Liver (tissue), 8 donors: ENCODE measurements at regions not wholly inside any gene's neighbourhood (a gene's known extent, or its start where the extent isn't known, plus 50 kb on each side); places are given as distances from the start of the nearest gene placed in this dataset.

Experiments used
- DNase-seq: peaks from one replicate; pipeline ENCODE4 v3.0.0-alpha.2; 2017; ENCODE audit warnings: low spot score
- H3K27ac ChIP-seq, 2 donors: one replicate each; pipeline ENCODE4 v1.7.0; 2013; ENCODE audit warnings: inconsistent platforms in 2 of 2, low read length in 2 of 2, control low read depth in 1 of 2, low read depth in 1 of 2, mild to moderate bottlenecking in 1 of 2
- H3K27me3 ChIP-seq, 4 donors: one replicate each; pipeline versions ENCODE4 v1.6.1 to v1.7.0; 2013; ENCODE audit warnings: low read length in 3 of 4, inconsistent platforms in 1 of 4, mild to moderate bottlenecking in 1 of 4, moderate library complexity in 1 of 4; ENCODE audit not compliant: control insufficient read depth in 4 of 4, insufficient read depth in 4 of 4
- H3K36me3 ChIP-seq, 4 donors: one replicate each; pipeline versions ENCODE4 v1.6.1 to v1.7.0; 2013; ENCODE audit warnings: low read length in 3 of 4, mild to moderate bottlenecking in 3 of 4, low read depth in 1 of 4, moderate library complexity in 1 of 4; ENCODE audit not compliant: control insufficient read depth in 4 of 4, insufficient read depth in 3 of 4
- H3K4me1 ChIP-seq, 4 donors: one replicate each; pipeline versions ENCODE4 v1.6.1 to v1.7.0; 2013; ENCODE audit warnings: low read length in 3 of 4, mild to moderate bottlenecking in 3 of 4, moderate library complexity in 1 of 4; ENCODE audit not compliant: control insufficient read depth in 4 of 4, insufficient read depth in 4 of 4
- H3K4me3 ChIP-seq, 3 donors: one replicate each; pipeline versions ENCODE4 v1.6.1 to v1.7.0; 2013; ENCODE audit warnings: low read length in 3 of 3, control low read depth in 1 of 3, low read depth in 1 of 3, mild to moderate bottlenecking in 1 of 3
- H3K9ac ChIP-seq, 2 donors: one replicate each; pipeline ENCODE4 v1.7.0; 2013; ENCODE audit warnings: low read length in 2 of 2, mild to moderate bottlenecking in 2 of 2, moderate library complexity in 2 of 2, control low read depth in 1 of 2, low read depth in 1 of 2
- H3K9me3 ChIP-seq, 4 donors: one replicate each; pipeline versions ENCODE4 v1.6.1 to v1.7.0; 2013; ENCODE audit warnings: low read length in 3 of 4; ENCODE audit not compliant: control insufficient read depth in 4 of 4
- EGR1 ChIP-seq, 2 donors: IDR thresholded peaks; 2 replicates each; pipeline ENCODE4 v1.6.1; 2016 to 2018; ENCODE audit warnings: antibody characterized with exemption in 2 of 2, low read depth in 2 of 2
- FOXA1 ChIP-seq: IDR thresholded peaks from 2 replicates; pipeline ENCODE4 v1.6.1; 2016; ENCODE audit warnings: antibody characterized with exemption
- FOXA2 ChIP-seq: IDR thresholded peaks from 2 replicates; pipeline ENCODE4 v1.6.1; 2016; ENCODE audit warnings: antibody characterized with exemption
- GABPA ChIP-seq, 2 donors: IDR thresholded peaks in 1 of 2; conservative IDR thresholded peaks in 1 of 2; 2 replicates each; pipeline ENCODE4 v1.6.1; 2016; ENCODE audit warnings: antibody characterized with exemption in 2 of 2, mild to moderate bottlenecking in 1 of 2, moderate library complexity in 1 of 2
- HNF4A ChIP-seq, 2 donors: conservative IDR thresholded peaks; 2 replicates each; pipeline ENCODE4 v1.6.1; 2016; ENCODE audit warnings: antibody characterized with exemption in 2 of 2, mild to moderate bottlenecking in 2 of 2
- HNF4G ChIP-seq: IDR thresholded peaks from 2 replicates; pipeline ENCODE4 v1.6.1; 2016; ENCODE audit warnings: antibody characterized with exemption
- JUND ChIP-seq, 2 donors: IDR thresholded peaks; 2 replicates each; pipeline ENCODE4 v1.6.1; 2016; ENCODE audit warnings: antibody characterized with exemption in 2 of 2
- NR2F2 ChIP-seq: IDR thresholded peaks from 2 replicates; pipeline ENCODE4 v1.6.1; 2016; ENCODE audit warnings: antibody characterized with exemption
- RAD21 ChIP-seq, 2 donors: IDR thresholded peaks; 2 replicates each; pipeline ENCODE4 v1.6.1; 2016; ENCODE audit warnings: antibody characterized with exemption in 2 of 2, mild to moderate bottlenecking in 2 of 2
- REST ChIP-seq: IDR thresholded peaks from 2 replicates; pipeline ENCODE4 v1.6.1; 2016; ENCODE audit warnings: antibody characterized with exemption, mild to moderate bottlenecking
- RXRA ChIP-seq, 2 donors: IDR thresholded peaks; 2 replicates each; pipeline ENCODE4 v1.6.1; 2017 to 2018; ENCODE audit warnings: antibody characterized with exemption in 2 of 2, mild to moderate bottlenecking in 1 of 2
- SP1 ChIP-seq: IDR thresholded peaks from 2 replicates; pipeline ENCODE4 v1.6.1; 2018; ENCODE audit warnings: antibody characterized with exemption, mild to moderate bottlenecking
- TAF1 ChIP-seq: conservative IDR thresholded peaks from 2 replicates; pipeline ENCODE4 v1.6.1; 2016; ENCODE audit warnings: antibody characterized with exemption, mild to moderate bottlenecking
- YY1 ChIP-seq: IDR thresholded peaks from 2 replicates; pipeline ENCODE4 v1.6.1; 2016; ENCODE audit warnings: antibody characterized with exemption, mild to moderate bottlenecking
- WGBS: extraction: QIAGEN DNeasy Blood & Tissue Kit; methylation state at CpG from one replicate; pipeline ENCODE4 v1.1.7; 2013; 5-methylcytosine and 5-hydroxymethylcytosine counted together
- TF ChIP-seq, protein P1 (sequence below): IDR thresholded peaks from 2 replicates; pipeline ENCODE4 v1.6.1; 2016; ENCODE audit warnings: antibody characterized with exemption
- TF ChIP-seq, protein P2 (sequence below): IDR thresholded peaks from 2 replicates; pipeline ENCODE4 v1.6.1; 2016; ENCODE audit warnings: antibody characterized with exemption
- TF ChIP-seq, protein P3 (sequence below): IDR thresholded peaks from 2 replicates; pipeline ENCODE4 v1.6.1; 2016; ENCODE audit warnings: antibody characterized with exemption
- TF ChIP-seq, protein P4 (sequence below): fragments of 150-350 bp; IDR thresholded peaks from 2 replicates; pipeline ENCODE4 v1.5.1; 2017; ENCODE audit warnings: improper control_type of control experiment, low read depth, low read length; ENCODE audit not compliant: missing input control
- donor health status: healthy.
- donor health status: healthy.
- donor health status: healthy.
- donor health status: healthy.
- donor health status: healthy.

DNA sequence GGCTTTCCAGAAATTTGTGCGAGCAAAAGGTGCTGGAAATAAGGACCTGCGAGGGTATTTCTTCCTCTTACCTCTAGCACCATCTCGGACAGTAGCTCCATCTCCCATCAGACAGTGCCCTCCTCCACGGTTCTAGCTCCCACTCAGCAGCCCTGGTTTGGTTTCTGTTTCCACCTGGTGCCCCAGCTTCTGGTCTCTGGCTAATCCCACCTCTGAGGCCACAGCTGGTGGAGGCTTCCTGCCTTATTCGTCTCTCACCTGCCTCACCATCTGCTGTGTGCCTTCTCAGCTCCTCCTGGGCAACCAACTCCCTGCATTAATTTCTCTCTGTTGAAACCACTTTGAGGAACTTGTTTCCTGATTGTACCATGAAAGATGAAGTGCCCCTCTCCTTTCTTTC, 162.4 kb upstream of the CDYL start:
- WGBS = 85% methylated on average over 5 of the region's 5 CpGs
- no peaks in the 10 kb centered on the region for H3K36me3 ChIP-seq
- H3K4me1 ChIP-seq = no peaks in the 10 kb centered on the region
- H3K9me3 ChIP-seq = peaks cover 0 to 3% (median 0%) of the 10 kb centered on the region in 4 donors
- TF ChIP-seq, protein P1, sequence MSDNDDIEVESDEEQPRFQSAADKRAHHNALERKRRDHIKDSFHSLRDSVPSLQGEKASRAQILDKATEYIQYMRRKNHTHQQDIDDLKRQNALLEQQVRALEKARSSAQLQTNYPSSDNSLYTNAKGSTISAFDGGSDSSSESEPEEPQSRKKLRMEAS = no peak
- TF ChIP-seq HNF4A (conservative IDR thresholded peaks at IDR 0.05) (no peak), JUND (IDR thresholded peaks at IDR 0.05) (no peak), FOXA1 (no peak), RAD21 (IDR thresholded peaks at IDR 0.05) (no peak), FOXA2 (no peak), HNF4G (no peak), GABPA (IDR thresholded peaks at IDR 0.05 in 1 of 2, conservative IDR thresholded peaks at IDR 0.05 in 1 of 2) (no peak), TAF1 (no peak), SP1 (no peak), NR2F2 (no peak), YY1 (no peak), RXRA (IDR thresholded peaks at IDR 0.05) (no peak), EGR1 (IDR thresholded peaks at IDR 0.05; ENCODE audit: low read depth in 2 of 2) (no peak)
- TF ChIP-seq, protein P2, sequence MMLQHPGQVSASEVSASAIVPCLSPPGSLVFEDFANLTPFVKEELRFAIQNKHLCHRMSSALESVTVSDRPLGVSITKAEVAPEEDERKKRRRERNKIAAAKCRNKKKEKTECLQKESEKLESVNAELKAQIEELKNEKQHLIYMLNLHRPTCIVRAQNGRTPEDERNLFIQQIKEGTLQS = no peak
- TF ChIP-seq, protein P3, sequence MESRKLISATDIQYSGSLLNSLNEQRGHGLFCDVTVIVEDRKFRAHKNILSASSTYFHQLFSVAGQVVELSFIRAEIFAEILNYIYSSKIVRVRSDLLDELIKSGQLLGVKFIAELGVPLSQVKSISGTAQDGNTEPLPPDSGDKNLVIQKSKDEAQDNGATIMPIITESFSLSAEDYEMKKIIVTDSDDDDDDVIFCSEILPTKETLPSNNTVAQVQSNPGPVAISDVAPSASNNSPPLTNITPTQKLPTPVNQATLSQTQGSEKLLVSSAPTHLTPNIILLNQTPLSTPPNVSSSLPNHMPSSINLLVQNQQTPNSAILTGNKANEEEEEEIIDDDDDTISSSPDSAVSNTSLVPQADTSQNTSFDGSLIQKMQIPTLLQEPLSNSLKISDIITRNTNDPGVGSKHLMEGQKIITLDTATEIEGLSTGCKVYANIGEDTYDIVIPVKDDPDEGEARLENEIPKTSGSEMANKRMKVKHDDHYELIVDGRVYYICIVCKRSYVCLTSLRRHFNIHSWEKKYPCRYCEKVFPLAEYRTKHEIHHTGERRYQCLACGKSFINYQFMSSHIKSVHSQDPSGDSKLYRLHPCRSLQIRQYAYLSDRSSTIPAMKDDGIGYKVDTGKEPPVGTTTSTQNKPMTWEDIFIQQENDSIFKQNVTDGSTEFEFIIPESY = no peak
- TF ChIP-seq, protein P4, sequence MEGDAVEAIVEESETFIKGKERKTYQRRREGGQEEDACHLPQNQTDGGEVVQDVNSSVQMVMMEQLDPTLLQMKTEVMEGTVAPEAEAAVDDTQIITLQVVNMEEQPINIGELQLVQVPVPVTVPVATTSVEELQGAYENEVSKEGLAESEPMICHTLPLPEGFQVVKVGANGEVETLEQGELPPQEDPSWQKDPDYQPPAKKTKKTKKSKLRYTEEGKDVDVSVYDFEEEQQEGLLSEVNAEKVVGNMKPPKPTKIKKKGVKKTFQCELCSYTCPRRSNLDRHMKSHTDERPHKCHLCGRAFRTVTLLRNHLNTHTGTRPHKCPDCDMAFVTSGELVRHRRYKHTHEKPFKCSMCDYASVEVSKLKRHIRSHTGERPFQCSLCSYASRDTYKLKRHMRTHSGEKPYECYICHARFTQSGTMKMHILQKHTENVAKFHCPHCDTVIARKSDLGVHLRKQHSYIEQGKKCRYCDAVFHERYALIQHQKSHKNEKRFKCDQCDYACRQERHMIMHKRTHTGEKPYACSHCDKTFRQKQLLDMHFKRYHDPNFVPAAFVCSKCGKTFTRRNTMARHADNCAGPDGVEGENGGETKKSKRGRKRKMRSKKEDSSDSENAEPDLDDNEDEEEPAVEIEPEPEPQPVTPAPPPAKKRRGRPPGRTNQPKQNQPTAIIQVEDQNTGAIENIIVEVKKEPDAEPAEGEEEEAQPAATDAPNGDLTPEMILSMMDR = no peak
- H3K27ac ChIP-seq = no peak overlapping the region
- H3K9ac ChIP-seq = no peak overlapping the region
- H3K4me3 ChIP-seq = no peak overlapping the region
- DNase-seq = no peak
- H3K27me3 ChIP-seq = no peaks in the 10 kb centered on the region

- peaks cover 0 to 3% (median 0%) of the 10 kb centered on the region in 4 donors for H3K9me3 ChIP-seq
- no peaks in the 10 kb centered on the region for H3K4me1 ChIP-seq
- no peaks in the 10 kb centered on the region for H3K27me3 ChIP-seq
- DNase-seq = no peak
- H3K9ac ChIP-seq = no peak overlapping the region
- H3K4me3 ChIP-seq = no peak overlapping the region
- TF ChIP-seq REST = no peak
- TF ChIP-seq FOXA1 = no peak
- no peak for TF ChIP-seq RXRA (IDR thresholded peaks at IDR 0.05)
- no peak for TF ChIP-seq SP1
- TF ChIP-seq, protein P1 = no peak
- TF ChIP-seq HNF4G = no peak
- TF ChIP-seq YY1 = no peak
- no peak for TF ChIP-seq NR2F2
- TF ChIP-seq RAD21 (IDR thresholded peaks at IDR 0.05) = no peak
- TF ChIP-seq, protein P2 = no peak
- TF ChIP-seq HNF4A (conservative IDR thresholded peaks at IDR 0.05) = no peak
- TF ChIP-seq EGR1 (IDR thresholded peaks at IDR 0.05; ENCODE audit: low read depth in 2 of 2) = no peak
- TF ChIP-seq FOXA2 = no peak
- no peak for TF ChIP-seq JUND (IDR thresholded peaks at IDR 0.05)
- TF ChIP-seq, protein P4 = no peak
- H3K36me3 ChIP-seq = no peaks in the 10 kb centered on the region
- H3K27ac ChIP-seq = no peak overlapping the region
- 81% methylated on average over 2 of the region's 2 CpGs for WGBS
Observed at GRCh38 chr6:4613381-4613780, 162.8 kb upstream of the CDYL start.
